Caco-2 (cell line): ENCODE measurements at regions not wholly inside any gene's neighbourhood (a gene's known extent, or its start where the extent isn't known, plus 50 kb on each side); places are given as distances from the start of the nearest gene placed in this dataset.
A peak's percentile ranks its signal among the peaks of the same experiment; 100 is the strongest.

Source experiments
- BruUV-seq: library from RNA; stranded (reverse); fragments of 400-500 nt; replicated peaks from 2 replicates; lab custom pipeline; 2021; lab: Mats Ljungman, UMichigan
- CTCF ChIA-PET: fragments of 300-600 bp; sonication (Branson Sonifier 250); formaldehyde crosslinking; loops from one replicate; lab custom pipeline; 2022; ENCODE audit warnings: antibody characterized with exemption; lab: Charles Lee
- POLR2A ChIA-PET: fragments of 300-600 bp; sonication (Branson Sonifier 250); formaldehyde crosslinking; loops from one replicate; lab custom pipeline; 2022; ENCODE audit warnings: antibody characterized with exemption; lab: Charles Lee
- DNase-seq, 2 experiments: peaks; one replicate each; pipeline versions ENCODE4 v3.0.0 to v3.0.0-alpha.2; 2020 to 2022
- H3K27me3 ChIP-seq: replicated peaks from 2 replicates; pipeline ENCODE4 v1.6.0; 2011; ENCODE audit warnings: low read length; ENCODE audit not compliant: control insufficient read depth, insufficient read depth
- H3K36me3 ChIP-seq: 2 replicates; pipeline ENCODE4 v1.5.1; 2011; ENCODE audit warnings: low read length; ENCODE audit not compliant: control insufficient read depth, insufficient read depth
- H3K4me1 ChIP-seq: fragments of 250-450 bp; sonication (Bioruptor Pico); 2 replicates; pipeline ENCODE4 v1.5.1; 2020; ENCODE audit warnings: mild to moderate bottlenecking
- H3K4me3 ChIP-seq: 2 replicates; pipeline ENCODE4 v1.5.1; 2011; ENCODE audit warnings: low read depth, mild to moderate bottlenecking, control low read depth, low read length
- H3K9me3 ChIP-seq: fragments of 250-450 bp; sonication (Bioruptor Pico); 2 replicates; pipeline ENCODE4 v1.5.1; 2020; ENCODE audit warnings: mild to moderate bottlenecking, moderate library complexity
- H3K27ac Mint-ChIP-seq: one replicate; pipeline ENCODE4 v1.8.0; 2022; ENCODE audit warnings: mixed read lengths; ENCODE audit not compliant: unreplicated experiment
- H3K27me3 Mint-ChIP-seq: one replicate; pipeline ENCODE4 v1.8.0; 2022; ENCODE audit warnings: mixed read lengths; ENCODE audit not compliant: insufficient read depth, unreplicated experiment
- H3K36me3 Mint-ChIP-seq: one replicate; pipeline ENCODE4 v1.8.0; 2022; ENCODE audit warnings: mild to moderate bottlenecking, mixed read lengths; ENCODE audit not compliant: insufficient read depth, unreplicated experiment
- H3K4me1 Mint-ChIP-seq: one replicate; pipeline ENCODE4 v1.8.0; 2022; ENCODE audit warnings: low read depth, mixed read lengths; ENCODE audit not compliant: unreplicated experiment
- H3K4me3 Mint-ChIP-seq: one replicate; pipeline ENCODE4 v1.8.0; 2022; ENCODE audit warnings: mild to moderate bottlenecking, moderate library complexity, mixed read lengths; ENCODE audit not compliant: unreplicated experiment
- H3K9me3 Mint-ChIP-seq: one replicate; pipeline ENCODE4 v1.8.0; 2022; ENCODE audit warnings: mixed read lengths; ENCODE audit not compliant: unreplicated experiment
- CTCF ChIP-seq, 2 experiments: fragments of 200-600 bp in 1 of 2; IDR thresholded peaks; 1 replicate in 1 of 2; 2 replicates in 1 of 2; pipeline versions ENCODE4 v1.5.1 to v1.8.0; 2011 to 2022; ENCODE audit warnings: antibody characterized with exemption in 1 of 2, control low read depth in 1 of 2, inconsistent platforms in 1 of 2, low read depth in 1 of 2, low read length in 1 of 2, mild to moderate bottlenecking in 1 of 2, moderate library complexity in 1 of 2; ENCODE audit not compliant: insufficient read depth in 1 of 2, severe bottlenecking in 1 of 2, unreplicated experiment in 1 of 2
- intact Hi-C: fragments of 100-400 bp; cut with micrococcal nuclease; formaldehyde crosslinking; loops from one replicate; pipeline ENCODE4 v1.10.0; 2022; ENCODE audit not compliant: unreplicated experiment

DNA sequence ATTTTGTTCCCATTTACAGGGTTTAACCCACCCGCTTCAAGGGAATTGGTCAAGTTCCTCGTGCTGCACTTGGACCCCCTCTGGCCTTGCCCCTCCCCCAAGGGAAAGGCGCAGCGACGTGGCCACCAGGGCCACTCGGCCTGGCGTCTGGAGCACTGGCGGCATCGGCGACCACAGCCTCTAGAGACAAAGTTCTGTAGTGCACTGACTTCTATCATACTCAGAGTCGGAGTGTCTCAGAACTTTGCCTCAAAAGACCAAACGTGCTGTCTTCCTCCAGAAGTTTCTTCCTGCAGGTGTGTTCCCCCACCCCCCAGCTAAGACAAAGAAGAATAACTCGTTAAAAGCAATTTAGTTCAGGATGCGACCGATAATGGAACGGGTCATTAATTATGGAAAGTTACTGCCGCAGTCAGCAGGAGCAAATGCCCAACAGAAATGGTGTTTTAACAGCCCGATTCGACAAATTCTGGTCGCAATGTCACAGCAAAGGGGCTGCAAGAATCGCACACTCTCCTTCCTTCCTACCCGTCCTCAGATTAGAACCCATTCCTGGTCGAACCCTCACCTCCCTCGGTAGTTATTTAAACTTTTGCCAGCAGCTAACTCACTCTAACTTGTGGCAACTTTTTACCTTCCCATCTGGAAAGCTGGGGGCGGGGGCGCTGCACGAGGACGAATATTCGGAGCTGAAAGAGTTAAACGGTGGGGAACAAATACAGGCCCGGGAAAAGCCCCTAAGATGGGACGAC is 202.1 kb upstream of the NFE2L3 start:
- POLR2A ChIA-PET: no interaction called here

DNA sequence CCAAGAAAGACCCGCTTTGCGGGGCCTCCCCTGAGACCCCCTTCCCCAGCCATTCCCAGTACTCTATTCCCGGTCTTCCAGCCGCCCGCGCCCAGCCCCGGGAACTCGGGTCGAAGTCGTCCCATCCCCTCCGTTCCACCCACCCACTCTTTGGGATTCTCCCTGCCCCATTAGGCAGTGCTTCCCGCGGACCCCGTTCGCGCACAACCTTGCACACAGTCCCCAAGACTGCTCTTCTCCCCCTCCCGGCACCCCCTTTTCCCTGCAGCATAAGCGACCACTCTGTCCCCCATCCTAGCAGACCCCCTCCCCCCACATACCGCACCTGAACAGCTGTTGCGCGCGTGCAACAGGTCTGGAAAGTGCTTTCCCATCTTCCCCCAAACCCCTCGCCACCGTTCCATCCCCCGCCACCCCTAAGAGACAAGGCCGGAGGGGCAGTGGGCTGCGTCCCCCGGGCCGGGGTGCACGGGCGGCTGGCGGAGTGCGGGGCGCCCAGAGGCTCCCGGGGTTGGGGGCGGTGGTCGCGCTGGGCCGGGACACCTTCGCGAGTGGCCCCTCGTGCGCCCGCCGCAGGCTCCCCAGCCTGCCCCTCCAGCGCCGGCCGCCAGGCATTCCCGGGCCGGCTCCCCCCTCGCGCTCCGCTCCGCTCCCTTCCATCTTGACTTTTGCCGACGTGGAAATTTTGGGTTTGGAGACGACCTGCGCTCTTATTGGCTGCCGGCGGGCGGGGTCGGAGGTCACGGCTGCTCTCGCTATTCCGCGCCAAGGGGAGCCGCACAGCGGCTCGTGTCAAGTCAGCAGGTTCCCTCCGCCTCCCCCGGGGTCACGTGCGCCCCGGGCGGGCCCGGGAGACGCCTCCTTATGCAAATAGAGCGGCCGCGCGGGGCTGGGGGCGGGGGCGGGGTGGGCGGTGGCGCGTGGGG is 201.2 kb upstream of the NFE2L3 start:
- Histone ChIP-seq H3K27me3 (no peaks in the 10 kb centered on the region), H3K9me3 (no peaks in the 10 kb centered on the region), H3K4me1 (peaks cover 16% of the 10 kb centered on the region; the same call in 1 of the 2 replicates), H3K36me3 (no peaks in the 10 kb centered on the region), H3K4me3 (peak overlapping the region; percentile 77)
- no TSS peak for BruUV-seq
- ChIA-PET POLR2A (interaction anchor here (0.6 kb wide), 1 partner anchor 254 kb away, joined by 3 read pairs; no protein-coding TSS in a partner anchor), CTCF (interaction anchor here (0.5 kb wide), 1 partner anchor 1229 kb away, joined by 3 read pairs; no protein-coding TSS in a partner anchor)
- Mint-ChIP-seq H3K27ac (peak overlapping the region; percentile 63), H3K4me1 (peaks cover 29% of the 10 kb centered on the region), H3K36me3 (peaks cover 6% of the 10 kb centered on the region), H3K9me3 (peaks cover 13% of the 10 kb centered on the region), H3K27me3 (no peaks in the 10 kb centered on the region), H3K4me3 (peak overlapping the region; percentile 80)
- peak; percentile 97 to 98 for DNase-seq
- intact Hi-C loops: loop anchor here (1.0 to 5.0 kb wide), 3 partner anchors 37 to 88 kb away; no protein-coding TSS in a partner anchor
- TF ChIP-seq CTCF (IDR thresholded peaks at IDR 0.05; ENCODE audit: insufficient read depth in 1 of 2, low read depth in 1 of 2, low read length in 1 of 2, severe bottlenecking in 1 of 2, unreplicated experiment in 1 of 2): no peak

More for the DNA sequence above, 202.1 kb upstream of the NFE2L3 start:
- H3K4me3 ChIP-seq: peak overlapping the region; percentile 77
- H3K36me3 ChIP-seq: no peaks in the 10 kb centered on the region
- peak overlapping the region; percentile 80 for H3K4me3 Mint-ChIP-seq
- H3K27me3 ChIP-seq: no peaks in the 10 kb centered on the region
- peaks cover 16% of the 10 kb centered on the region; the same call in 1 of the 2 replicates for H3K4me1 ChIP-seq
- peak; percentile 15 to 46 for TF ChIP-seq CTCF (IDR thresholded peaks at IDR 0.05; ENCODE audit: insufficient read depth in 1 of 2, low read depth in 1 of 2, low read length in 1 of 2, severe bottlenecking in 1 of 2, unreplicated experiment in 1 of 2)
- intact Hi-C loops: loop anchor here (5.0 kb wide), 2 partner anchors 37 to 58 kb away; no protein-coding TSS in a partner anchor
- peak; percentile 72 to 73 for DNase-seq
- H3K9me3 ChIP-seq: no peaks in the 10 kb centered on the region
- peaks cover 10% of the 10 kb centered on the region for H3K36me3 Mint-ChIP-seq
- BruUV-seq: TSS peak; percentile 38
- peaks cover 29% of the 10 kb centered on the region for H3K4me1 Mint-ChIP-seq
- CTCF ChIA-PET: no interaction called here
- H3K27me3 Mint-ChIP-seq: peaks cover 4% of the 10 kb centered on the region
- peaks cover 12% of the 10 kb centered on the region for H3K9me3 Mint-ChIP-seq
- peak overlapping the region; percentile 63 for H3K27ac Mint-ChIP-seq
